DMS153 (cell line): ENCODE measurements at regions not wholly inside any gene's neighbourhood (a gene's known extent, or its start where the extent isn't known, plus 50 kb on each side); places are given as distances from the start of the nearest gene placed in this dataset.

ENCODE experiments used
- DNase-seq: peaks from one replicate; lab custom pipeline; 2025; lab: John Stamatoyannopoulos, UW

DNA sequence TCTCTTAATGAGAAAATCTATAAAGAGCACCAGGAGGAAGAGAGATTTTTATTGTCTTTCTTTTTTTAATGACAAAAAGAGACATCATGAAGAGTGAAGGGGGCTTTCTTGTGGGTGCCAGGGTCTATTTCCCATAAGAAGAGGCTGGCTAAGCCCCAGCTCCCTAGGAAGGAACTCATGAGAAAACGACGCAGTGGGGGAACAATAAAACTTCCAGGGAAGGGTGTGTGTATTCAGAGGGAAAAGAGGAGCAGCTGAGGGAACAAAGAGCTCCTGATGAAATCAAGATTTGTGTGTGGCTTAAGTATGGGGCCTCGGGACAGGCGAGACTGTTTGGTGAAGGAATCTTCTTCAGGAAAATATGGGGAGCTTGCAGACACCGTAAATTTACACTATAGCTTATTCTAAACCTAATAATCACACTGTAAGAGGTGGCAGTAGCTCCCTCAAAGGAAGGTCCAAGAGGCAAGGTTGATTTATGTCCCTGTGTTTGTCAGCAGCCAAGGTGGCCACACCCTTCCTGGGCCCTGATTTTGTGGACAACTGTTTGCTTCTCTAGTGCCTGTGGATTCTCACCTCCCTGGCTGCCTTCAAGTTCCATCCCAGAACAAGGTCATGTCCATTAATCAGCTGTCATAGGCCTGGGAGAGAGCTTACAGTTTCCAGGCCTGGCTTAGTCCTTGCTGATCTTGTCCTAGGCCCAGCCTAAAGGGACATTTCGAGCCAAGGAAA is 615.7 kb downstream of the INSC start:
- no peak for DNase-seq

DNA sequence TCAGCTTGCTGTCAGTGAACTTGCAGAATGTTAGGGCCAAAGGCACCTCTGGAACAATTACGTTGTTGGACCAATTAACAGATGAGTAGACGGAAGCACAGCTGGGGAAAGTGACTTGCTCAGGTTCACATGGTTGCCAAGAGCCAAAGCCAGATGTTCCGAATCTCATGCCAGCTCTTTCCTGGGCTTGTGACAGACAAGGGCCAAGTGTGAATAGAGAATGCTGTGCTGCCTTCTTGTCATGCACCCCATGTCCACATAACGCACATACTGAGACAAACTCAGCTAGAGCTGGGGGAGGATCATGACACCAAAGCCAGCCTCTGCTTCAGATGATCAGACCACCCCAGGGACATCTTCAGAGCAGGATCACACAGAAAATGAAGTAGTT is 616.3 kb downstream of the INSC start:
- DNase-seq: no peak

- DNase-seq: no peak
Measured at GRCh38 chr11:15735706-15736105, 620.6 kb downstream of the SOX6 start.

DNA sequence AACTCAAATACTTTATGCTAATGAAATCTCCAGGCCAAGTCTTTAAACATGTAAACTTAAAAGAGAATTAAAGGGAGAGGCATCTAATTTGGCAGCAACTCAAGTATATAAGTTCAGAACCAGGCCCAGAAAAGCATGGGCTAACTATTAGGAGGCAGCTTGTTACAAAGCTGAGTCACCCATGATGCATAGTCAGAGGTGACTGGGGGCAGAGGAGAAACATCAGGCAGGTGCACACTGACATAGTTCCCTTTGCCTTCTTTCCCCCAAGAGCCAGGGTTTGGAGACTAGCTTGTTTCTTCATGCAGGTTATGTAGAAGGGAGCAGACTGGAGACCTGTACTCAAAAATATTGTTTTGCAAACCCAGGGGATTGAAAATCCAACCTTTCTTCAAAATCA is 619.0 kb downstream of the SOX6 start:
- no peak for DNase-seq

DNA sequence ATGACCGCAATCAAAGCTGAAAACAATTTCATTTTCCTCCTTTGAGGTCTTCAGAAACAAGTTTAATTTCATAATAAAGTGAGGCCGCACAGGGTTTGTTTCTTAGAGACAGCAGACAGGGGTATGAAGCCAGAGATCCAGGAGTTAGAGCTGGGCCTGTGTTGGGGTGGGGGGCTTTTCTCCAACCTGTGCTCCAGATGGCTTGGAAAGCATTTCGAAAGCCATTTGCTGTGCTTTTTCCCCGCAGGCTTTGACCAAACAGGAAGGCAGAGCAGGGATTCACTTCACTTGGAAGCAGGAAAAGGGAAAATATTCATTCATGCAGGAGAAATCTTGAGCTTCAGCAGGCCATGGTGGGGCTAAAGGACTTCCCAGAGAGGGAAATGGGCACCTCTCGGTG is 617.4 kb downstream of the SOX6 start:
- DNase-seq: no peak

- peak; percentile 96 for DNase-seq
Measured at GRCh38 chr11:15742626-15743519, 613.5 kb downstream of the SOX6 start.

DNA sequence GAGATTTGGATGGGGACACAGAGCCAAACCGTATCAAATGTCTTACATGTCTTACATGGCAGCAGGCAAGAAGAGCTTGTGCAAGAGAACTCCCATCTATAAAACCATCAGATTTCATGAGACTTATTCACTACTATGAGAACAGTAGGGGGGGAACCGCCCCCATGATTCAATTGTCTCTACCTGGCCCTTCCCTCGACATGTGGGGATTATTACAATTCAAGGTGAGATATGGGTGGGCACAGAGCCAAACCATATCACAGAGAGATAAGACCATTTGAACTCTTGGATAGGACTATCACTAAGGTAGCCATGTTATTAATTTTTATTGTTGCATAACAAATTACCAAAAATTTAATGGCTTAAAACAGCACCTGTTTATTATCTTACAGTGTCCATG is 611.7 kb downstream of the SOX6 start:
- no peak for DNase-seq

DNA sequence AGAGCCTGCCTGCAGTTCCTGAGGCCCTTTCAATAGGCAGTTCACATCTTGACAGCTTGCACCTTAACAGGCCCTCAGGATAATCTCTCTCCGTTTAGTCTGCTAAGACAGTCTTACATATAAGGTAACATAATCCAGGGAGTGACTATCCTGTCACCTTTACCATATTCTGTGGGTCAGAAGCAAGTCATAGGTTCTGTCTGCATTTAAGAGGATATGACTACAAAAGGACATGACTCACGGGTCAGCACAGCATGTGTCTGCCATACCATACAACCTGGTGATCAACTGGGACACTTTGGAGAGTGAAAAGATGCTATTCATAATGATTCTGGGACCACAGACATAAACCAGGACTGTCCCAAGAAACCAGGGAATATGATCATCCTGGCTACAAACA is 611.1 kb downstream of the SOX6 start:
- no peak for DNase-seq

DNA sequence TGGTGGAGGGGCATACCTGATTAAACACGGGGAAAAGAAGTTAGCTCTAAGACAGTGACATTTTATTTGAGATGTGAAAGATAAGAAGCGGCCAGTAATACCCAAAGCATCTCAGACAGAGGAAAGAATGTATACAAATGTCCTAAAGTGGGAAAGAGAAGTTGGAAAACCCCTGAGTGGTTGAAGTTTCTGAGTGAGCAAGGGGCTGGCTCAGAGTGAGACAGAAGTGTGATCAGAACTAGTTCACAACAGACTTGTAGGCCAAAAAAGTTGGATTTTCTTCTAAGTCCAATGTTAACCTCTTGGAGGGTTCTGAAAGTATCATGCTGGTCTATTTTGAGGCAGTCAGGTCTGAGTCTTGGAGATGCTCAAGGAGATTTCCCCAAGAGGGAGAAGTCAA is 608.7 kb downstream of the SOX6 start:
- no peak for DNase-seq

- no peak for DNase-seq
Measured at GRCh38 chr11:15748132-15748531, 608.2 kb downstream of the SOX6 start.

- DNase-seq: no peak
Measured at GRCh38 chr11:15748741-15749140, 607.6 kb downstream of the SOX6 start.

DNA sequence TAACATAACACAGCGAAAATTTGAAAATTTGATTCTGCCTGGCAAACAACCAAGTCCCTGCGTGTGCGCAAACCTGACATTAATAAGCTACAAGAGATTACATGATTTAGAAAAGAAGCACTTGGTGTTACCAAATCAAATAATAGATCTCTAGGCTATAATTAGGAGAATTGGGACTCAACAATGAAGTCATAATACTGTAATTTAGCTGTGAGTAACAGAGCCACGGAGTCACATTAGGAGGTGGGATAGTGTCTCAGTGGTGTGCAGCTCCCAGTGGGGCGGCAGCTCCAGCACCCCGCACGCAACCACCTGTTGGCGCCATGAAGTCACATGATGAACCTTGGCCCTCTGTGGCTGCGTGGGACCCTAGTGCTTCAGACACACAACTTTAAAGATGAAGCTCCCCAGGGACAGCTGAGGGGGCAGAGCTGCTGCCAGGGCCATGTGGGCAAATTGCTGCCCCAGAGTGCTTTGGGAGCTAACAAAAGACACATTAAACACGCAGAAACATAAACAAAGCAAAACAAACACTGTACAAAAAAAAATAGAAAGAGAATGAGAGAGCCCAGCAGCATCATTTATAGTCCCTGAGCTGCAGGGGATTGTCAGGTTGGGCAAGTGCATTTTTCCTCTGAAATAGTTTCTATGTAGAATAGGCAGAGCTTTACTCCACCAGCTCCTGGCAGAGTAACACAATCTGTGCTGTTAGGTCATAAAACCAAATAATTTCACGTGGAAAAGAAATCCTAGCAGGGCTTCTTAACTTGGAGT is 605.6 kb downstream of the SOX6 start:
- peak; percentile 94 for DNase-seq

GRCh38 chr11:15754221-15754620 is 602.1 kb downstream of the SOX6 start:
- DNase-seq: no peak

DNA sequence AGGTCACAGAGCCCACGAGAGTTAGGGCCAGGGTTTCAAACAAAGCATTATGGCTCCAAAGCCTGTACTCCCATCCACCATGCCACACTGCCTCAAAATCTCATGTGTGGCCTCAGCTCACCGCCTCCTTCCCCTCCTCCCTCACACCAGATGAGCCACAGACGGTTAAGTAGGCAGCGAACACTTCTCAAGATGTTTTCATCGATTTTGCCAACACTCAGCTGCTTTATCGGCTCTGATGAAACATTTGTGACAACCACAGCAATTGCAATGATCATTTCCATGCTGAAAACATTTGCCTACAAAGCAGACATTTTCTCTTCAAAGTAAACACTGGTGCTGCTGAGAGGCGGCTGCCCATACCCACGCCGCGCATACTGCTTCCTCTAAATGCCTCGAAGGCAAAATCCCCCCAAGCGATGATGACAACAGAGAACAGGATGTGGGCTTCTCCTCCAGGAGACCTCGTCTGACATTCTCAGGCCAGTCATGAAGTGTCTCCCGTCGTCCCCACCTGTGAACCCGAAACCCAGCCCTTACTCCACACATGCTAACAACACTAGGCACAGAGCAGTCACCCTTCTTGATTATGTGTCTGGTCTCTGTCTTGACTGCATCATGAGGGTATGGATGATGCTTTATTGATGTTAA is 599.2 kb downstream of the SOX6 start:
- no peak for DNase-seq

DNA sequence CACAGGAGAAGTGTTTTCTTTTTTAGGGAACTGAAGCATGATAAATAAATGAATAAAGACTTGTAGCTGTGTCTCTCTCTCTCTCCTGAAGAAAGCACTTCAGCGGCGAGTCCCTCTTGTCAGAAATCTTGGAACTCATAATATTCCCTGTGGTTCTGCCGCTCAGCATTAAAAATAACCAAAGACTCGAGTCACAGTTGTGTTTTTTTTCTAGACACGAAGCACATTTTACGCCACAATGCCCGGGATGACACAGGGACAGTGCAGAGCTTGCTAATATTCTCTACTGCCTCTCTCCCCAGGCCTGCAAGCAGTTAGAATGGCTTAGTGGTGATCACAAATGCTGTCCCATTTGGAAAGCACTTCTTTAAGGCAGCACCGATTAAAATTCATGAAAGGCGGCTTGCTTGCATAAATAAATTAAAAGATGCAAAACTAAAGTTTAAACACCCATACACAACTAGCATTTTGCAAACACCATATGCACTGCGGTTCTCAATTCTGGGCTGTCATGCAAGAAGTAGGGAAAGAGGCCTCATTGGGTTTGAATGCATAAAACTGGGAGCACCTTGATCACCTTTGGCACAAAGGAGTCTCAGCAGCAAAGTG is 597.4 kb downstream of the SOX6 start:
- DNase-seq: no peak

GRCh38 chr11:15761235-15761634 is 595.1 kb downstream of the SOX6 start:
- DNase-seq: no peak

DNA sequence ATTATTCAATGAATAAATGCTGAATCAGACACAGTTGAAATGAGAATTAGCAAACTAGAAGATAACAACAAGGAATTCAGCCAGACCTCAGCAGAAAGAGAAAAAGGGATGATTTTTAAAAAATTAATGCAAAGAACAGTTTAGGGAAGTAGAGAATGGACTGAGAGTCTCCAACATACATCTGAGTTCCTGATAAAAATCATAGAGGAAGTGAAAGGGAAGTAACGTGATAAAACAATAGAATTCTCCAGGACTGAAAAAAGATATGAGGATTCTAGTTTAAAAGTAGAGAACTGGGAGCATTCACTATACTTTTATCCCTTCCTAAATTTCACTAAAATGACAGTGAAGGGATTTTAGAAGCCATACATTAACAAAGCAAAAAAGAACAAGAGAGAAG is 592.0 kb downstream of the SOX6 start:
- DNase-seq: no peak

DNA sequence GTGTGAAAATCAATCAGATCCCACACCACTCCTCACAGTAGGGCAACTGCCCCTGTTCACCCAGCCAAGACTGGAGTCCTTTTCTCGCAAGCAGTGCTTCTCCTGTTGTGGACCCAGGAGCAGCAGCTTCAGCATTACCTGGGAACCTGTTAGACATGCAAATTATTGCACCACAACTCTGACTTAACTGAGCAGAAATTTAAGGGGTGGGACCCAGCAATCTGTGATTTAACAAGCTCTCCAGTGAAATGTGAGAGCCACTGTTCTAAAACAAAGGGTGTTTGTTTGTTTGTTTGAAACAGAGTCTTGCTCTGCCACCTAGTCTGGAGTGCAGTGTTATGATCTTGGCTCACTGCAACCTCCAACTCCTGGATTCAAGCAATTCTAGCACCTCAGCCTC is 591.4 kb downstream of the SOX6 start:
- DNase-seq: no peak

DNA sequence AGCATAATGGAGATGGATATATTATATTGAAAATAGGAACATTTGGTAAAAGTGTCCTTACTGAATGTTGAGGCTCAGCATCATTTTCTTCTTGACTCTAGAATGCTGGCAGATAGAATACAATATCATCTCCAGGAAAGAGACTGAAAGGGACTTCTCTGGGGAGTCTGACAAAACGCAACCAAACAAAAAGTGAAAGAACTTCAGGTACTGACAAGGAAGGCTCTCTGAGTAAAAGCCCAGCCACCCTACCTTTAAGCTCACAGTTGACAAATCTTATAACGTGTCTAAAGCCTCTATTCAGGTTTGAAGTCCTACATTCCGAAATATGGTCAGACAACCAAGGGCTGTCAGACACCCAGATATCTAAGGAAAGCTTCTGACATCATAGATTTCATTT is 590.8 kb downstream of the SOX6 start:
- no peak for DNase-seq

DNA sequence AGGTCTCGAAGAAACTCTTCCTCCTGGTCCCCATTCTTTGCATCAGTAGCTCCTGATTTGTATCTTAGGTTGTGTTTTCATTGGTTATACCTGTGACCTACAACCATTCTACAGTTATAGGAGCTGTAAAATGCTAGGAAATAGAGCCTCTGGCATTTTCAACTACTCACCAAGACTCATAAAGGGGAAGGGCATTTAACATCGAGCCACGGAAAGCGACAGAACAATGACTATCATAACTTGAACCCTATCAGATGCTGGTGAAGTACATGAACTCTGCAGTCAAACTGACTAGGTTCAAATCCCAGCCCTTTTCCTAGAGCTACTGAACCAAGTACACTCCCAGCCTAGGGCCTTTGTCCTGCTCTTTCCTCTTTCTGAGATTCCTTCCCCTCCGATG is 588.0 kb downstream of the SOX6 start:
- no peak for DNase-seq

DNA sequence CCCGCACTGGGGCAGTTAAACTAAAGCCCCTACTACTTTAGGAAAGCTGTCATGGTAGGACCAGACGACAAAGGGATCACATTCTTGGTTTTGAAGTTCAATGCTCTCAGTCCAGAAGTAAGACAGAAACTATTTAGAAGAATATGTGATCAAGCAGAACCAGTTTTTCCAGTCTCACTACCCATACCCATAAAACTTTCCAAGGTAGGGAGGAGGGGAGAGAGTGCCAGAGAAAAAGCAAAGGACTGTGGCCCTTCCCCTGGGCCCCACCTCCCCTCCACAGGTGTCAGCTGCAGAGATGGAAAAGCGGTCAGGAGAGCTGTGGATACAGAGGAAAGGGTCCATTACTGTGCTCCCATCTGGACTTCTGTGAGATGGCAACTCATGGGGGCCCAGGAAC is 587.1 kb downstream of the SOX6 start:
- no peak for DNase-seq
